Pulmonary artery endothelial cell (primary cell): ENCODE measurements at regions not wholly inside any gene's neighbourhood (a gene's known extent, or its start where the extent isn't known, plus 50 kb on each side); places are given as distances from the start of the nearest gene placed in this dataset.

Source experiments
- DNase-seq: peaks from one replicate; pipeline ENCODE4 v3.0.0-alpha.2; 2011; ENCODE audit warnings: low read depth, low spot score

GRCh38 chr5:61622156-61622555 lies 290.1 kb downstream of the ZSWIM6 start:
- no peak for DNase-seq

GRCh38 chr5:61623401-61624069 lies 291.5 kb downstream of the ZSWIM6 start:
- DNase-seq, result no peak

GRCh38 chr5:61624553-61625136 lies 292.6 kb downstream of the ZSWIM6 start:
- no peak for DNase-seq

GRCh38 chr5:61625137-61625561 lies 293.1 kb downstream of the ZSWIM6 start:
- no peak for DNase-seq

- DNase-seq, result no peak
Observed at GRCh38 chr5:61625681-61626621, 293.9 kb downstream of the ZSWIM6 start.

GRCh38 chr5:61626639-61627282 lies 294.7 kb downstream of the ZSWIM6 start:
- no peak for DNase-seq

- no peak for DNase-seq
Observed at GRCh38 chr5:61627531-61627930, 295.5 kb downstream of the ZSWIM6 start.

GRCh38 chr5:61630908-61631307 lies 298.9 kb downstream of the ZSWIM6 start:
- DNase-seq, result no peak

GRCh38 chr5:61631438-61631941 lies 299.4 kb downstream of the ZSWIM6 start:
- no peak for DNase-seq

- DNase-seq, result no peak
Observed at GRCh38 chr5:61632064-61632463, 300.0 kb downstream of the ZSWIM6 start.

GRCh38 chr5:61635271-61635670 lies 303.2 kb downstream of the ZSWIM6 start:
- no peak for DNase-seq

GRCh38 chr5:61637566-61637965 lies 305.5 kb downstream of the ZSWIM6 start:
- DNase-seq, result no peak

- DNase-seq, result no peak
Observed at GRCh38 chr5:61638476-61638875, 306.4 kb downstream of the ZSWIM6 start.

GRCh38 chr5:61640179-61641021 lies 308.3 kb downstream of the ZSWIM6 start:
- DNase-seq, result no peak

- no peak for DNase-seq
Observed at GRCh38 chr5:61641748-61642565, 309.9 kb downstream of the ZSWIM6 start.

- DNase-seq, result no peak
Observed at GRCh38 chr5:61647672-61648071, 315.6 kb downstream of the ZSWIM6 start.

GRCh38 chr5:61649231-61649630 lies 317.2 kb downstream of the ZSWIM6 start:
- no peak for DNase-seq

- DNase-seq, result no peak
Observed at GRCh38 chr5:61649971-61650370, 317.9 kb downstream of the ZSWIM6 start.

- no peak for DNase-seq
Observed at GRCh38 chr5:61650661-61651060, 318.6 kb downstream of the ZSWIM6 start.

- no peak for DNase-seq
Observed at GRCh38 chr5:61651195-61651594, 319.1 kb downstream of the ZSWIM6 start.
